Spleen (tissue), 7 donors: ENCODE measurements at regions not wholly inside any gene's neighbourhood (a gene's known extent, or its start where the extent isn't known, plus 50 kb on each side); places are given as distances from the start of the nearest gene placed in this dataset.

ENCODE experiments used
- CTCF ChIP-seq, 11 experiments: fragments of 200-600 bp in 7 of 11; fragments of 450-650 bp in 4 of 11; sonication (generic) in 4 of 11; IDR thresholded peaks in 8 of 11; conservative IDR thresholded peaks in 3 of 11; 1 replicate in 7 of 11; 2 replicates in 4 of 11; pipeline versions ENCODE4 v1.4.0 to v1.8.0; 2016 to 2021; ENCODE audit warnings: antibody characterized with exemption in 11 of 11, inconsistent platforms in 4 of 11, mild to moderate bottlenecking in 1 of 11
- POLR2A ChIP-seq, 3 donors: fragments of 450-650 bp; IDR thresholded peaks; one replicate each; pipeline ENCODE4 v1.5.1; 2017; ENCODE audit warnings: antibody characterized with exemption in 3 of 3, mild to moderate bottlenecking in 1 of 3
- POLR2AphosphoS5 ChIP-seq, 3 donors: sonication (generic); formaldehyde crosslinking; IDR thresholded peaks; one replicate each; pipeline ENCODE4 v1.5.1; 2017; ENCODE audit warnings: antibody characterized with exemption in 3 of 3
- donor health status: DM: no; HTN: no; CAD: no; lungs with moderate emphysema.
- donor health status: DM: no; HTN: no; CAD: no.
- donor health status: DM: no; HTN: no; CAD: no.

- TF ChIP-seq CTCF (IDR thresholded peaks at IDR 0.05 in 8 of 11, conservative IDR thresholded peaks at IDR 0.05 in 3 of 11) (no peak), POLR2AphosphoS5 (IDR thresholded peaks at IDR 0.05) (no peak), POLR2A (IDR thresholded peaks at IDR 0.05) (no peak)
Measured at GRCh38 chr2:19251554-19251953, 106.9 kb downstream of the OSR1 start.
